Glomerular visceral epithelial cell (primary cell): ENCODE measurements at regions not wholly inside any gene's neighbourhood (a gene's known extent, or its start where the extent isn't known, plus 50 kb on each side); places are given as distances from the start of the nearest gene placed in this dataset.
"Not testable (repeated sequence)": the region's sequence is repeated elsewhere in the genome, so short reads cannot be mapped to it uniquely, and the experiment has no call there.

Source experiments
- DNase-seq: peaks from one replicate; pipeline ENCODE4 v3.0.0-alpha.2; 2016; ENCODE audit errors: extremely low spot score

DNA sequence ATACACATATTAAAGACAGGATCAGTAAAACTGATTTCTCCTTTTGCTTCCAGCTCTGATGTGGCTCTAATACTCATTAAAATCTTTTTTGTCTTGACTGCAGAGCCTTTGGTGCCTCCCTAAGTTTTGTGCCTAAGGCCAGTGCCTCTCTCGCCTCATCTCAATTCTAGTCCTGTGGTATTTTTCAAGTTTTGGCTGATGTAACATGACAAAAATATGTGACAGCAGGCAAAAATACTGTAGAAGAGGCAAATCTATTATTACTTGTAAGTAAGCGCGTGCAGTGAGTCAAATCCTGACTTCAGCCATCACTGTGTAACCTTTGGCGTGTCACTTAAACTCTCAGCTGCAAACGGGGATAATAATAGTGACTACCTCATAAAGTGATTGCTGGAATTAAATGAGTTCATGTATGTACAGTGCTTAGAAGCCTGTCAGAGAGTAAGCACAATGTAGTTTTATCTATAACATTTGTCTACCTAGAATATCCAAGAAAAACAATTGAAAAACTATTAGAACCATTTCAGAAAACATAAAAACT, 74.0 kb downstream of the MAB21L3 start:
- DNase-seq = no peak

DNA sequence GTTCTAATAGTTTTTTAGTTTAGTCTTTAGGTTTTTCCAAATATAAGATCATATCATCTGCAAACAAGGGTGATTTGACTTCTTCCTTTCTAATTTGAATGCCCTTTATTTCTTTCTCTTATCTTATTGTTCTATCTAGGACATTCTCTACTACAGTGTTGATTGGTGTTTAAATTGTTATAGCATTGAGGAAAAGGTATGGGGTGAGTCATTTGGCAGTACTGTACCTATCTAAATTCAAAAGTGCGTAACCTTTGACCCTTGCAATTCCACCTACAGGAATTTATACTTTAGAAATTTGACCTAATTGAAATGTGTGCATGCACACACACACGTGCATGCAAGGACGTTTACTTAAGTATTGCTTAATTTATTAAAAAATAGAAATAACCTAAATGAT, 78.3 kb downstream of the MAB21L3 start:
- no peak for DNase-seq

DNA sequence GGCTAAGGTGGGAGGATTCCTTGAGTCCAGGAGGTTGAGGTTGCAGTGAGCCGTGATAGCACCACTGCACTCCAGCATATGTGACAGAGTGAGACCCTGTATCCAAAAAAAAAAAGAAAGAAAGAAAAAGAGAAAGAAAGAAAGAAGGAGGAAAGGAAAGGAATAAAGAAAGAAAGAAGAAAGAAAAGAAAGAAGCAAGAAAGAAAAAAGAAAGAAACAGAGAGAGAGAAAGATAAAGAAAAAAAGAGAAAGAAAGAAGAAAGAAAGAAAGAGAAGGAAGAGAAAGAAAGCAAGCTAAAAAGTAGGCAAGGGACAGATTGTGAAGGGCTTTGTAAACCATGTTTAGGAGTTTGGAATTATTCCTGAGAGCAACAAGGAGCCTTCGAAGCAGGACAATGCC, 80.1 kb downstream of the MAB21L3 start:
- DNase-seq = no peak

DNA sequence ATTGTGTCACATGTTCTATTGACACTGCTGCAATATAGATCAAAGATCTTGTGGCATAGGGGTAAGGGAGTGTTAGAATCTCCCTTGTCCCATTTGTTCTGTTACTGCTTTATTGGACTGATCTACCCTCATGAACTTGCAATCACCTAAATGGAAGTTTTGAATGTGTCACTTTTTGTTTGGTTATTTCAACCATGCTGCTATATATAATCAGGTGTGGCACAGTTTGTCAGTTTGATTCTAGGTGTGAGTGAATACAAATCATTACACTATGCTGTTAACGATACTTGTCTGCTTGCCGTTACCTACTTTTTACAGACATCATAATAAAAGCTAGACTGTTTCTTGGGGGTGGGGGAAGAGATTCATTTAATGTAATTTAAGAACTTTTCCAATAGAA, 82.6 kb downstream of the MAB21L3 start:
- DNase-seq = no peak

DNA sequence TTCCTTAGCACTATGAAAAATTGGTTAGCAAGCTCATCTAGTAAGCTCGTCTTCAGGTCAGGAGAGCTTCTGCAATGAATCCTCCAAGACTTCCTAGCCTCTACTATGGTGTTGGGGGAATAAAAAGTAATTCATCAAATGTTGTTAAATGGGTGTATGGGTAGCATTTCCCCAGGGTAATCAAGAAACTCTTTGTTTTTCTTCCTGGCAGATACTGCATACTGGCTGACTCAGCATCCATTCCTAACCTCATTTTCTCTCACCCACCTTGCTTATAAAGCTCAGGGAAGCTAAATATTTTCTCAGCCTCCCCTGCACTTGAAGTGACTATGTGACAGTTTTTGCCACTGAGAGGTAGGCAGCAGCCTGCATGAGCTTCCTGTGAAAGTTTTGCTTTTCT, 83.4 kb downstream of the MAB21L3 start:
- DNase-seq = no peak

DNA sequence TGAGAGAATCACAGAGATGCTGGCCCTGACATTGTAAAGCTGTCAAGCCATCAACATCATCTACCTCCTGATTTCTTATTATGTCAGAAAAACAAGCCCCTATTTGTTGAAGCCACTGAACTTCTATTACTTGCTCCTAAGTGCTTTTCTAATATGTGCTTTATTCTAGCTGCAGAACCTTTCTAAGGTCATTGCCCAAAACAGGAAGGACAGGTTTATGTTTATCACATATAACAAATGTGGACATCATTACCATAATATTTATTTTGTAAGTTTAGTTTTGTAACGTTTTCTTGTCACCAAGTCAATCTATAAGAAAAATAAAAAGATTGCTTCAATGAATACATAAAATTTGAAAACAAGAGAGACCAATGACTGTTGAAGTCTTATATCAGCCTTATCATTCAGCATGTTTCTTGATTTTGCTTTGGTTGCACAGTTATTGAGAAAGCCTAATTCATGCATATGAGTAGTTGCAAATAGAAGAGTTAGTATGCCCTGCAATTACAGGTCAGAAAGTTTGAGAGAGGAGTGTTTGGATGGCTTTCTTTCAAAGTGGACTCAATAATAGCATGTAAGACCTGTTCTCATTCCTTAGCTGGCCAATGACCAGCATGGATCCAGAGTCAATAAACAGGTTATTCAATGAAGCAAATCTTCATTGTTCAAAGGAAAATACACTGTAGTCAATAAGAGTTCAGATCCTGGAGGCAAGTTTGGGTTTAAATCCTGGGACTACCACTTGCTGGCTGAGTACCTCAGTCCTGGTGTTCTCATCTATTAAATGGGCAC, 84.1 kb downstream of the MAB21L3 start:
- no peak for DNase-seq

DNA sequence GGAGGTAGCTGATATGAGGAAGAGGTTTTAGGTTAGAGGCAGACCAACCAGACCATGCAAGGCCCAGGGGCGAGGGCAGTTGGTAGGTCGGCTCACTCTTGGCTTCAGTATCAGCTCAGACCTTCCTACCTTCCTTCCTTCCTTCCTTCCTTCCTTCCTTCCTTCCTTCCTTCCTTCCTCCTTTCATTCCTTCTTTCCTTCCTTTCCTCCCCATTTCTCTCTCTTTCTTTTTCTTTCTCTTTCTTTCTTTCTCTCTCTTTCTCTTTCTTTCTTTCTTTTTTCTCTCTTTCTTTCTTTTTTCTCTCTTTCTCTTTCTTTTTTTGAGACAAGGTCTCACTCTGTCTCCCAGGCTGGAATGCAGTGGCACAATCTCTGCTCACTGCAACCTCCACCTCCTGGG, 89.1 kb downstream of the MAB21L3 start:
- DNase-seq = not testable (repeated sequence)

DNA sequence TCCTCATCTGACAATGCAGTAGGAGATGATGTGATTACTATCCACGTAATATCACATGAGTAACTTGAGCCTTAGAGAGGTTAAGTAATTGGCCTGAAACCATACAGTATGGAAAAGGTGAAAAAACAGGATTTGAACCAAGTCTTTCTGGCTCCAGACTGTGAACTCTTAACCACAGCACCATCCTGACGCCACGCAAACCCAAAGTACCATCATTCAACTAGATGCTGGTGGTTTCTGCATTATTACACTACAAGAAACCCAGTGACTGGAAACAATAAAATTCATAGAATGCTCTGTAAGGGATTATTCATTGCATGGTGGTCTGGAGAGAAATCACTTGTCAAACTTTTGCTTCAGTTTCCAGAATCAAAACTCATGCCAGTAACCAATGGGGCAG, 90.7 kb downstream of the MAB21L3 start:
- DNase-seq = no peak

DNA sequence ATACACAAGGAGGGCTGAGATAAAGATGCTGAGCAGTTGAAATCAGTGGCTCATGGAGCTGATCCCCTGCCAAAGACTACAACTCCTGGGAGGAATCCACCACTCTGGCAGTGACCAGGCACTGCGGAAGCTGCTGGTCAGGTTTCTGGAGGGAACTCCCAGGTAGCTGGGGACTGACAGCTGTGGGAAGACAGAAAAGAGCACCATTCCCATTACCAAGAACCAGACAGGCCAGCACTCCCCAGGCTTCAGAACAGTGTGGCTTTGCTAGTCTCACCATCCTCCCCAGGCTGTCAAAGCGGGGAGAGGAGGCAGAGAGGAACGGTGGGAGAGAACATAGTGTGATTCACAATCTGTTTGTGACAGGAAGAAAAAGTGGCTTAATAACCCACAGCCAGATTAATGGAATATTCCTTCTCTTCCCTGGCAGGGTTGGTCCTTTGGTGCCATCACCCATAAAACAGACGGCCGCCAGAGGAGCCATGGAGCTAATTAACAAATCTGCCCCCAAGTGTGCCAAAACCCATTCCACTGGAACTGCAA, 92.1 kb downstream of the MAB21L3 start:
- DNase-seq = no peak

DNA sequence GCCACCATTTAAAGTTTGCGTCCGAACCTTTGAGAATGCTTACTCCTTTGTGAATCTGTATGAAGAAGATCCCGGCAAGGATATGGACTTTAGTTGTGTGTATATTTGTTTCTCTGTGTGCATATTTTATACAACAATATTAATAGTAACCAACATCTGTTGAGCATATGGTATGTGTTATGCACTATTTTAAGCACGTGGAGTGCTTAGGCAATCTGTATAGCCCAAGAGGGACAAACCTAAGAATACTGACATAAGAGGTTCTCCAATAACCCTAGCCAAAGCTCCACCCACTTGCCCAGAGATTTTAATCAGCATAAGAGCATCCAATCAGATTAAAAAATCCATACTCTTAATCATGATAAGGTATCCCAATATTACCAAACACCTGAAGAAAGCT, 92.7 kb downstream of the MAB21L3 start:
- DNase-seq = no peak

DNA sequence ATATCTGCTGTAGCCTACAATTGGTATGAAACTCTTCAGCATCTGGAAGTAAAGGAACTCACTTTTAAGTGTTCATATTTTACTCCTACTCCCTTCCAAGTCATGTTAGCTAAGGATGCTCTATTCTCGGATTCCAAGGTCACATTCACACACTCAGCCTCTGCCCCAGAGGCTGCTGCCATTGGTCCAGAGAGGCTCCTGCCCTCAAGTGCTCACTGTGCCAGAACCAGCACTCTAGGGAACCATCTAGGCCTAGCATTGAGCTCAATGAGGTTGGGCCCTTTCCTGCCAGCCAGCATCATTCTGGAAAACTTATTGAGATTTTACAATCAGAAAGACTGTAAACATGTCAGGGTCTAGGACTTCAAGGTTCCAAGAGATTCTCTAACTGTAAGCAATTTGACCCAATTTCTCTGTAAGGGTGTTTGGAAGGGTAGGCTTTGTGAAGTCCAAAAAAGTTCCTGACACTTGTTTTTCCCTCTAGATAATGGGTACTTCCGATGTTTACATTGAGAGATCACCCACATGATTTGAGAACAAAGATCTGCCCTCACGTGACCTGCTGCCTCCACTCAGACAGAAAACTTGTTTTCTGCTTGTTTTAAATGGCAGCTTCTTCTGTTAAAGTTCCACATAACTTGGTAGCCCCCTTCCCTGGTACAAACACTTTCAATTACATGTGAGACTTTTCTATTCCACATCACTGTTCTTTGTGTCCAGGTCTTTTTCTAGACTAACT, 94.9 kb downstream of the MAB21L3 start:
- DNase-seq = no peak

DNA sequence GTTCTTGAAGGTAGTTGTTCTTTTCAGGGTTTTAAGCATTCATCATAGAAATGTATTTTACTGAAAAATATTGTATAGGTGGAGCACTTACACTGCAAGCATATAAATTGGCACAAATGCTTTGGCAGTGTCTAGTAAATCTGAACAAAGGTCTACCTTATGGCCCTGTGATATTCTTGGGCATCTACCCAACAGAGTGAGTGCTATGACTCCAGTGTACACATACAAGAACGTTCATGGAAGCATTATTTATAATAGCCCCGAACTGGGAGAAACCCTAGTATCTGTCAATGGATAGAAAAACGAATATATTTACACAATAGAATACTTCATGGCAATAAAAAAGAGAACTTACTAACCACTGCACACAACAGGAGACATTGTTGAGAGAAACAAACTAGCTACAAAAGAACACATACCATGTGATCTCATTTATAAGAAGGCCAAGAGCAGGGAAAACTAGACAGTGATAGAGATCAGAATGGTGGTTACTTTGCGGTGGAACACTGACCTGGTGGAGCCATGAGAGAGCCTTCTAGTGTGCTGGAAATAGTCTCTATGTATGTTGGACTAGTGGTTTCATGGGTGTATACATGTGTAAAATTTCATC, 96.0 kb downstream of the MAB21L3 start:
- DNase-seq = no peak

DNA sequence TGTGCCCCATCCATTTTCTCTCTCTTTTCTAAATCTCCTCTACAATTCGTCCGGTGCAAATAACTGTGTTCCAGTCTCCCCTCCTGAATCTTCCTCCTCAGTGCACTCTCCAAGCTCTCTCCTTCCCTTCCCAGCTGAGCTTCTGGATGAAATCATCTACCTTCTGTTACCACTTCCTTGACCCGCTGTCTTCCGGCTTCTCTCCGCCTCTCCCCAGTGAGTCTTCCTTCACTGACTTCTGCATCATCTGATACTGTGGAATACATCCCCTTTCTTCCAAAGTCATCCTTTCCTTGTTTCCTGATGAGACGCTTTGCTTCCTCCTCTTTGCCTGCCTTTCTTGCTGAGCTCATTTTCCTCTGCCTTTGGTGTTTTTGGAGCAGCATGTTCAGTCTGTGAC, 96.9 kb downstream of the MAB21L3 start:
- no peak for DNase-seq

DNA sequence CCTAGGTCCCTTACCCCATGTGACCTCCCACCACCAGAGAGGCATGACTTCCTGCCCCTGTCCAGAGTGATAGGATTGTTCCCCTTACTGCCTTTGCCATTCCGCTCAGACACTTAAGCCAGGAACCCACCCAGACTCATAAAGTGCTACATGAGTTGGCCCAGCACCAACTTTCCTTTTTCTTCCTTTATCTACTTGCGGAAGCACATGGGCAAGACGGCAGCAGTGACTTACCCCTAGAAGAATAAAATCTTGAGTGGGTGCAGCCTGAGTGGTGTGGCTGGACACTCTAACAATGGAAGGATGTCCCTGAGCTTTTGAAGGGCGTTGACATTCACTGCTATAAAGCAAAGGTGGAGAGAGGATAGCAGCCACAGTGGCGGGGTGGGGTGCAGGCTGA, 100.1 kb downstream of the MAB21L3 start:
- DNase-seq = no peak

DNA sequence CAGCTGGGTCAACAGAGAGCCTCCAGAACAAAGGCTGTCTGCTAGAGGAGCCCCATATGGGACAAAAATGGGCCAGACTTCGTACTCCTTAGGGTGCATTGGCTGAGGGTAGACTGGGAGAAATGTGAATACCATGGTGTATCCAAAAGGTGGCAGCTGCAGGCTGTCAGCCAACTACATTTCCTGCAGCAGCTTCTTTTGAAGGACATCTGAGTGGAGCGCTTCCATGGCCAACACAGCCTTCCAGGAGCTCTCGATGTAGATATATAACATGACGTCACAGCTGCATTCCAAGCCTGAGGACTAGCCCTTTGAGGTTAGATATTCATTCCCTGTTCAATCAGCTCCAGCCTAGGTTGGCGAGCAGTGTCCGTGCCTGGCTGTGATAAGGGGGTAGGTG, 107.7 kb downstream of the MAB21L3 start:
- no peak for DNase-seq

DNA sequence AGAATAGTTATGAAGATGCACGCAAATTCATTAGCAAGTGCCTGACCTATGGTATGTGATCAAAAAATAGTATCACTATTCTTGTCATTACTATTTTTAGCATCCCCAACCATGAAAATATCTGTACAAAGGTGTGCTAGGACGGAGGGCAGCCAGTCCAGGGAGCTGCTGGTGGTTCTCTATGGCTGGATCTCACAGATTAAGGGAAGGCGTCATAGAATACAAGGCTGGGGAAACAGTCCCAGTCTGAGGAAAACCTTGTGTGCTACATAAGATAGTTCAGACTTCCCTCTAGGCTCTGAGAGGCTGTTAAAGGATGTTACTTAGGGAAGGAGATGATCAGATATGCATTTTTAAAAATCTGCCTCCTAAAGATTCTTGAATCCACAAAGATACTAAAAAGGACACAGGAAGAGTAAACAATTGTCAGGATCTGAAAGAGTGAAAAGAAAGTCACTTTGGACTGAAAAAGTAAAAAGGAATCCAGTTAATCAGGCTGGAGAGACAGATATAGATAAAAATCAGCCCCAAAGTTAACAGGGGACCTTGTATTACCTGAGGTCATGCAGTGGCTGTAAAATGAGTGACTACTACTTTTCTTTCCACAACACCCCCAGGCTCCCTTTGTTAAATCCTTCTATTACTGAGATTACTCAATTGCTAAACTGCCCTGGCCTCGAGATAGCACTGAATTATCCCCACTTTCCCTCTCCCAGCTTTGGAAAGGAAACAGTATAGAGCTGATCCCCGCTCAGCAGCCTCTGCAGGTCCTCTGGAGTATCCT, 108.6 kb downstream of the MAB21L3 start:
- DNase-seq = no peak

DNA sequence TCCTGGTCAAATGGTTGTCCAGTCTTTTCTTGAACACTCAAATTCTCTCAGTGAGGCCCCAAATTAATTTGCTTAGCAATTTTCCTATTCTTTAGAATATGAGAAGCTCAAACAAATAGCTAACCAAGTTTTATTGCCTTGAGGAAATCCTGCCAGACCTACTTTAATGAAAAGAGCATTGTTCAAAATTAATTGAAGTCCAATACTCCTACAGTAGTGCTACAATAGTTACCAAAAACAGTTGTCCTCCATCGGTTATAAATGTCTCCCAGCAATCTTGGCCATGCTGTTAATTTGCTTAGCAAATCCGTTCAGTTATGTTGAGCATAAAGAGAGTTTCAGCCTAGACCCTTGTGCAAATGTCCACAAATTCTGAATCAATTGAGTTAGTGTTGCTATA, 112.9 kb downstream of the MAB21L3 start:
- DNase-seq = no peak

DNA sequence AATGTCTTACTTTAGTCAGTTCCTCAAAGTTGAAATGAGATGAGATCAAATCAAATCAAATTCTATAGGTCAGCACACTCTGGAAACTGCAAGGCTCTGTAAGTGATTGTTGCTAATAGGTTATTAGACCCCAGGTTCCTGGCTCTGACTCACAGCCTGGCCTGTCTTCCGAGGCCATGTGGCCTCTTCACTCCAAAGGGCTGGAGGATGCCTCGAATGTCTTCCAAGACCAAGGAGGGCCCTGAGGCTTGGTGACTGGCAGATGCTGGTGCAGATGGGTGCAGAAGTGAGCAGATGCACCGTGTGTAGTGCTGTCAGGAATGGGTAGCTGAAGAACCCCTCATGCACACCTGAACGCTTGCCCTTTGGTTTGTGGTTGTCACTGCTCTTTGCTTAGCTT, 113.4 kb downstream of the MAB21L3 start:
- no peak for DNase-seq

DNA sequence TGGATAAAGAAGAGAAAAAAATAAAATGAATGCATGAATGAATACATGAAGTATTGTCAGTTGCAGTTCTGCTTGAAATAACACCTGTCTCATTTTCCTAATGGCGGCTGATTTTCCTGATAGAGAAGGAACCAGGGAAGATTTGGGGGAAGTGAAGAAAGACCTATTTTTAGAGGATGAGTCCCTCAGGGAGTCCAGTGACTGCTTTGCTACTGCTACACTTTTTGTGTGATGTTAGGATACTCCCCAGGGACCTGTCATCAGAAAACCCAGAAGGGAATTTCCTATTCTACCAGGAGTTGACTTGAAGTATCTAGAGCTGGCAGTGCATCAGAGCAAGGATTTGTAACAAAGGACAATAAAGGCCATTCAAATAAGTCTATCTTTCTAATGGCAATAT, 114.8 kb downstream of the MAB21L3 start:
- no peak for DNase-seq

DNA sequence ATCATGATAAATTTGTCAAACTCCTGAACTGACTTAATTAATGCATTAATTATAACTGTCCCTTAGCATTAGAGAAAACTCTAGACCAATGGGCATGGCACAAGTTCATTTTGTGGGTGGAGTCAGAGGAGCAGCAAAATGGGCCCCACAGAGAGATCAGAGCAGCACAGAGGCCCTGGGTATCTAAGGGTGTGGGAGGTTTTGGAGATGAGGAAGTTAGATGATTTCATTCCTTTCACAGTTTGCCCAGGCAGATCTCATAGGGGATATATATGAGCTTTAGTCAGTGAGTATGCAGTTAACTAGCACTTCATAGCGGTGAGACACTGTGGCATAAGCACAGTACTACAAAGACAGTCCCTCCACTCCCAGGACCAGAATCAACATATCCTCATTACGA, 117.3 kb downstream of the MAB21L3 start:
- no peak for DNase-seq

DNA sequence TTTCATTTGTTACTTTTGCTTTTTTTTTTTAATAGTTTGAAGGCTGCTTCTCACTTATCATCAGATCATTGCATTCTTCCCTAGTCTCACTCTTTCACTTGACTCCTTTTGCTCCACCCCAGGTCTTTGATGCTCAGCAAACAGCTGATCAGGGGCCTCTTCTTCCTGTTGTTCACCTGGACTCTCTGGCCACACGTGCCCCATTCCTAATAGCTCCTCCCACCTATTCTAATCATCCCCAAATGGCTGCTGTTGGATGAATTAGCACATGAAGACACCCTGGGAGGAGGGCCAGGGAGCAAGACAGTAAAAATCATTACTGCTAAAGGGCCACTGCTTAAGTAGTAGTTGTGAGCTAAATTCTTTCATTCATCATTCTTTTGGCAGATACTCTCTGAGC, 119.5 kb downstream of the MAB21L3 start:
- no peak for DNase-seq

DNA sequence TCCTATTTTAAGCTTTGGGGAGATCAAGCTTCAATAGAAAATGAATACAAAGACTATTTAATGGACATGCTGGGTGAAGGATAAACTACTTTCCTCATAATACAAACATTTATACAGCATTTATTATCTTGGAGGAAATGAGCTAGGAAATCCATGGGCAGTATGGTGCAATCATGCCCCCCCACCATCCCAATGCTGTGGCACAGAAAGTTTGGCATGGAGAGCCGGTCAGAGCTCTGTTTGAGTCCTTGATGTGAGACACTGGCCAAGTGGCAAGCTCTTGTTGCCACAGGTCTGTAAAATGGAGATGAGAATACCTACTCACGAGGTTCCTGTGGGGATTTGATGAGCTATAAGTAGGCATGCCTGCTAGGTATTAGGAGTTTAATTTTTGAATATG, 120.6 kb downstream of the MAB21L3 start:
- no peak for DNase-seq
